ENCODE measurements at regions not wholly inside any gene's neighbourhood (a gene's known extent, or its start where the extent isn't known, plus 50 kb on each side); places are given as distances from the start of the nearest gene placed in this dataset.

GRCh38 chr11:116544721-116545120 lies 228.1 kb downstream of the BUD13 start:
- TF ChIP-seq CTCF (IDR thresholded peaks at IDR 0.05; ENCODE audit: low read depth, low read length, missing control alignments): no peak
- in situ Hi-C loops (cut with HindIII; ENCODE audit: low sequenced_read_pairs): no loop called here
- DNase-seq (ENCODE audit: low read depth): no peak
- H3K4me3 ChIP-seq (ENCODE audit: low read depth, low read length): no peak overlapping the region

GRCh38 chr11:116543911-116544475 lies 228.8 kb downstream of the BUD13 start:
- DNase-seq (ENCODE audit: low read depth): no peak
- TF ChIP-seq CTCF (IDR thresholded peaks at IDR 0.05; ENCODE audit: low read depth, low read length, missing control alignments): no peak
- H3K4me3 ChIP-seq (ENCODE audit: low read depth, low read length): no peak overlapping the region
- in situ Hi-C loops (cut with HindIII; ENCODE audit: low sequenced_read_pairs): no loop called here

- H3K4me3 ChIP-seq (ENCODE audit: low read depth, low read length): no peak overlapping the region
- in situ Hi-C loops (cut with HindIII; ENCODE audit: low sequenced_read_pairs): no loop called here
- DNase-seq (ENCODE audit: low read depth): no peak
- no peak for TF ChIP-seq CTCF (IDR thresholded peaks at IDR 0.05; ENCODE audit: low read depth, low read length, missing control alignments)
Measured at GRCh38 chr11:116543099-116543498, 229.7 kb downstream of the BUD13 start.

- DNase-seq (ENCODE audit: low read depth): no peak
- H3K4me3 ChIP-seq (ENCODE audit: low read depth, low read length): no peak overlapping the region
- no peak for TF ChIP-seq CTCF (IDR thresholded peaks at IDR 0.05; ENCODE audit: low read depth, low read length, missing control alignments)
- in situ Hi-C loops (cut with HindIII; ENCODE audit: low sequenced_read_pairs): no loop called here
Measured at GRCh38 chr11:116542406-116542805, 230.4 kb downstream of the BUD13 start.

- in situ Hi-C loops (cut with HindIII; ENCODE audit: low sequenced_read_pairs): no loop called here
- H3K4me3 ChIP-seq (ENCODE audit: low read depth, low read length): no peak overlapping the region
- DNase-seq (ENCODE audit: low read depth): no peak
- no peak for TF ChIP-seq CTCF (IDR thresholded peaks at IDR 0.05; ENCODE audit: low read depth, low read length, missing control alignments)
Measured at GRCh38 chr11:116541460-116541859, 231.3 kb downstream of the BUD13 start.

GRCh38 chr11:116540645-116541304 lies 232.0 kb downstream of the BUD13 start:
- in situ Hi-C loops (cut with HindIII; ENCODE audit: low sequenced_read_pairs): no loop called here
- TF ChIP-seq CTCF (IDR thresholded peaks at IDR 0.05; ENCODE audit: low read depth, low read length, missing control alignments): no peak
- no peak for DNase-seq (ENCODE audit: low read depth)
- no peak overlapping the region for H3K4me3 ChIP-seq (ENCODE audit: low read depth, low read length)
